ENCODE measurements at regions not wholly inside any gene's neighbourhood (a gene's known extent, or its start where the extent isn't known, plus 50 kb on each side); places are given as distances from the start of the nearest gene placed in this dataset.
"Not testable (repeated sequence)": the region's sequence is repeated elsewhere in the genome, so short reads cannot be mapped to it uniquely, and the experiment has no call there.

- H3K27ac ChIP-seq (ENCODE audit: low read length) = no peak overlapping the region
- no peak for DNase-seq
- no peaks in the 10 kb centered on the region for H3K36me3 ChIP-seq (ENCODE audit: control insufficient read depth, insufficient read depth, low read length)
- H3K27me3 ChIP-seq (ENCODE audit: control insufficient read depth, insufficient read depth, low read length) = no peaks in the 10 kb centered on the region
- no peaks in the 10 kb centered on the region for H3K4me1 ChIP-seq (ENCODE audit: control insufficient read depth, insufficient read depth, low read length)
- WGBS (ENCODE audit: insufficient coverage) = no CpG with 5 or more reads among the region's 2 CpGs
- no peak overlapping the region for H3K4me3 ChIP-seq (ENCODE audit: low read length)
- no peaks in the 10 kb centered on the region for H3K9me3 ChIP-seq (replicated peaks; ENCODE audit: control insufficient read depth, low read depth, low read length)
Measured at GRCh38 chr17:55996826-55997225, 156.4 kb upstream of the ANKFN1 start.

- no peaks in the 10 kb centered on the region for H3K9me3 ChIP-seq (replicated peaks; ENCODE audit: control insufficient read depth, low read depth, low read length)
- H3K4me1 ChIP-seq (ENCODE audit: control insufficient read depth, insufficient read depth, low read length) = no peaks in the 10 kb centered on the region
- H3K27me3 ChIP-seq (ENCODE audit: control insufficient read depth, insufficient read depth, low read length) = no peaks in the 10 kb centered on the region
- no peaks in the 10 kb centered on the region for H3K36me3 ChIP-seq (ENCODE audit: control insufficient read depth, insufficient read depth, low read length)
- WGBS (ENCODE audit: insufficient coverage) = no CpG with 5 or more reads among the region's 3 CpGs
- H3K4me3 ChIP-seq (ENCODE audit: low read length) = no peak overlapping the region
- H3K27ac ChIP-seq (ENCODE audit: low read length) = no peak overlapping the region
- no peak for DNase-seq
Measured at GRCh38 chr17:56000411-56000810, 152.9 kb upstream of the ANKFN1 start.

GRCh38 chr17:56002656-56003055 lies 150.6 kb upstream of the ANKFN1 start:
- H3K9me3 ChIP-seq (replicated peaks; ENCODE audit: control insufficient read depth, low read depth, low read length); H3K4me3 ChIP-seq (ENCODE audit: low read length); H3K27ac ChIP-seq (ENCODE audit: low read length); DNase-seq; H3K36me3 ChIP-seq (ENCODE audit: control insufficient read depth, insufficient read depth, low read length); H3K4me1 ChIP-seq (ENCODE audit: control insufficient read depth, insufficient read depth, low read length); H3K27me3 ChIP-seq (ENCODE audit: control insufficient read depth, insufficient read depth, low read length): not testable (repeated sequence)
- 83% methylated on average over 5 of the region's 8 CpGs for WGBS (ENCODE audit: insufficient coverage)

- 33% methylated on average over 2 of the region's 5 CpGs for WGBS (ENCODE audit: insufficient coverage)
- DNase-seq = peak; percentile 91
- Histone ChIP-seq H3K36me3 (ENCODE audit: control insufficient read depth, insufficient read depth, low read length) (no peaks in the 10 kb centered on the region), H3K4me3 (ENCODE audit: low read length) (no peak overlapping the region), H3K4me1 (ENCODE audit: control insufficient read depth, insufficient read depth, low read length) (peaks cover 19% of the 10 kb centered on the region), H3K9me3 (replicated peaks; ENCODE audit: control insufficient read depth, low read depth, low read length) (peaks cover 4% of the 10 kb centered on the region), H3K27me3 (ENCODE audit: control insufficient read depth, insufficient read depth, low read length) (no peaks in the 10 kb centered on the region), H3K27ac (ENCODE audit: low read length) (peak overlapping the region; percentile 69)
Measured at GRCh38 chr17:56009795-56010651, 143.3 kb upstream of the ANKFN1 start.

- H3K4me3 ChIP-seq (ENCODE audit: low read length) = no peak overlapping the region
- H3K27me3 ChIP-seq (ENCODE audit: control insufficient read depth, insufficient read depth, low read length) = no peaks in the 10 kb centered on the region
- H3K27ac ChIP-seq (ENCODE audit: low read length) = no peak overlapping the region
- H3K36me3 ChIP-seq (ENCODE audit: control insufficient read depth, insufficient read depth, low read length) = no peaks in the 10 kb centered on the region
- no peak for DNase-seq
- peaks cover 4% of the 10 kb centered on the region for H3K9me3 ChIP-seq (replicated peaks; ENCODE audit: control insufficient read depth, low read depth, low read length)
- WGBS (ENCODE audit: insufficient coverage) = no CpG with 5 or more reads among the region's 4 CpGs
- H3K4me1 ChIP-seq (ENCODE audit: control insufficient read depth, insufficient read depth, low read length) = peaks cover 19% of the 10 kb centered on the region
Measured at GRCh38 chr17:56011406-56012131, 141.7 kb upstream of the ANKFN1 start.

GRCh38 chr17:56018211-56018610 lies 135.1 kb upstream of the ANKFN1 start:
- Histone ChIP-seq H3K4me1 (ENCODE audit: control insufficient read depth, insufficient read depth, low read length) (no peaks in the 10 kb centered on the region), H3K27ac (ENCODE audit: low read length) (no peak overlapping the region), H3K36me3 (ENCODE audit: control insufficient read depth, insufficient read depth, low read length) (no peaks in the 10 kb centered on the region), H3K9me3 (replicated peaks; ENCODE audit: control insufficient read depth, low read depth, low read length) (no peaks in the 10 kb centered on the region), H3K27me3 (ENCODE audit: control insufficient read depth, insufficient read depth, low read length) (no peaks in the 10 kb centered on the region), H3K4me3 (ENCODE audit: low read length) (no peak overlapping the region)
- WGBS (ENCODE audit: insufficient coverage) = 58% methylated on average over 2 of the region's 3 CpGs
- DNase-seq = no peak

GRCh38 chr17:56020369-56020768 lies 132.9 kb upstream of the ANKFN1 start:
- Histone ChIP-seq H3K27me3 (ENCODE audit: control insufficient read depth, insufficient read depth, low read length) (no peaks in the 10 kb centered on the region), H3K27ac (ENCODE audit: low read length) (no peak overlapping the region), H3K4me3 (ENCODE audit: low read length) (no peak overlapping the region), H3K36me3 (ENCODE audit: control insufficient read depth, insufficient read depth, low read length) (no peaks in the 10 kb centered on the region), H3K9me3 (replicated peaks; ENCODE audit: control insufficient read depth, low read depth, low read length) (no peaks in the 10 kb centered on the region), H3K4me1 (ENCODE audit: control insufficient read depth, insufficient read depth, low read length) (no peaks in the 10 kb centered on the region)
- no peak for DNase-seq
- 91% methylated on average over 2 of the region's 2 CpGs for WGBS (ENCODE audit: insufficient coverage)

GRCh38 chr17:56021681-56022190 lies 131.5 kb upstream of the ANKFN1 start:
- 91% methylated on average over 2 of the region's 6 CpGs for WGBS (ENCODE audit: insufficient coverage)

GRCh38 chr17:56023851-56024250 lies 129.4 kb upstream of the ANKFN1 start:
- H3K36me3 ChIP-seq (ENCODE audit: control insufficient read depth, insufficient read depth, low read length) = no peaks in the 10 kb centered on the region
- H3K27ac ChIP-seq (ENCODE audit: low read length) = no peak overlapping the region
- no CpG with 5 or more reads among the region's 2 CpGs for WGBS (ENCODE audit: insufficient coverage)
- no peaks in the 10 kb centered on the region for H3K9me3 ChIP-seq (replicated peaks; ENCODE audit: control insufficient read depth, low read depth, low read length)
- no peak for DNase-seq
- H3K27me3 ChIP-seq (ENCODE audit: control insufficient read depth, insufficient read depth, low read length) = no peaks in the 10 kb centered on the region
- H3K4me1 ChIP-seq (ENCODE audit: control insufficient read depth, insufficient read depth, low read length) = no peaks in the 10 kb centered on the region
- no peak overlapping the region for H3K4me3 ChIP-seq (ENCODE audit: low read length)

More at GRCh38 chr17:56021681-56022190, 131.5 kb upstream of the ANKFN1 start:
- Histone ChIP-seq H3K36me3 (ENCODE audit: control insufficient read depth, insufficient read depth, low read length) (no peaks in the 10 kb centered on the region), H3K27me3 (ENCODE audit: control insufficient read depth, insufficient read depth, low read length) (no peaks in the 10 kb centered on the region), H3K4me3 (ENCODE audit: low read length) (no peak overlapping the region), H3K27ac (ENCODE audit: low read length) (no peak overlapping the region), H3K9me3 (replicated peaks; ENCODE audit: control insufficient read depth, low read depth, low read length) (no peaks in the 10 kb centered on the region), H3K4me1 (ENCODE audit: control insufficient read depth, insufficient read depth, low read length) (no peaks in the 10 kb centered on the region)
- no peak for DNase-seq

GRCh38 chr17:56026915-56027314 lies 126.4 kb upstream of the ANKFN1 start:
- H3K9me3 ChIP-seq (replicated peaks; ENCODE audit: control insufficient read depth, low read depth, low read length) = no peaks in the 10 kb centered on the region
- no peak for DNase-seq
- H3K4me1 ChIP-seq (ENCODE audit: control insufficient read depth, insufficient read depth, low read length) = peaks cover 2% of the 10 kb centered on the region
- H3K36me3 ChIP-seq (ENCODE audit: control insufficient read depth, insufficient read depth, low read length) = no peaks in the 10 kb centered on the region
- no peak overlapping the region for H3K27ac ChIP-seq (ENCODE audit: low read length)
- no CpG with 5 or more reads among the region's 2 CpGs for WGBS (ENCODE audit: insufficient coverage)
- H3K4me3 ChIP-seq (ENCODE audit: low read length) = no peak overlapping the region
- H3K27me3 ChIP-seq (ENCODE audit: control insufficient read depth, insufficient read depth, low read length) = no peaks in the 10 kb centered on the region
